HG03469 (cell line): ENCODE measurements at regions not wholly inside any gene's neighbourhood (a gene's known extent, or its start where the extent isn't known, plus 50 kb on each side); places are given as distances from the start of the nearest gene placed in this dataset.
"Not testable (repeated sequence)": the region's sequence is repeated elsewhere in the genome, so short reads cannot be mapped to it uniquely, and the experiment has no call there.

Source experiments
- ATAC-seq: cut with Tn5 transposase; IDR thresholded peaks from one replicate; pipeline ENCODE4 v1.9.1; 2021; ENCODE audit warnings: mild to moderate bottlenecking, moderate library complexity, moderate number of reproducible peaks; ENCODE audit not compliant: unreplicated experiment

GRCh38 chr9:32884482-32884881 lies 101.1 kb downstream of the TMEM215 start:
- ATAC-seq, result no peak

- no peak for ATAC-seq
Measured at GRCh38 chr9:32886021-32886420, 102.7 kb downstream of the TMEM215 start.

GRCh38 chr9:32894485-32894884 lies 106.9 kb downstream of the APTX start:
- ATAC-seq, result not testable (repeated sequence)

GRCh38 chr9:32899181-32899580 lies 102.2 kb downstream of the APTX start:
- ATAC-seq, result no peak

- no peak for ATAC-seq
Measured at GRCh38 chr9:32899761-32900160, 101.7 kb downstream of the APTX start.

GRCh38 chr9:32906213-32906612 lies 95.2 kb downstream of the APTX start:
- ATAC-seq, result peak; percentile 93

GRCh38 chr9:32915802-32916201 lies 85.6 kb downstream of the APTX start:
- ATAC-seq, result no peak

GRCh38 chr9:32918628-32919027 lies 82.8 kb downstream of the APTX start:
- no peak for ATAC-seq
